SU-DHL-6 (cell line): ENCODE measurements at regions not wholly inside any gene's neighbourhood (a gene's known extent, or its start where the extent isn't known, plus 50 kb on each side); places are given as distances from the start of the nearest gene placed in this dataset.

ENCODE experiments used
- H2AFZ ChIP-seq: fragments of 200-600 bp; sonication (generic); 2 replicates; pipeline ENCODE4 v1.6.1; 2014; ENCODE audit warnings: low read depth, mild to moderate bottlenecking, moderate library complexity, mixed read lengths, antibody characterized with exemption, low read length; ENCODE audit not compliant: severe bottlenecking
- H3F3A ChIP-seq: fragments of 200-600 bp; shearing (Covaris generic); 2 replicates; pipeline ENCODE4 v1.6.0; 2016; ENCODE audit warnings: antibody characterized with exemption, mild to moderate bottlenecking; ENCODE audit not compliant: insufficient read depth
- H3K27ac ChIP-seq: fragments of 200-600 bp; sonication (generic); 2 replicates; pipeline ENCODE4 v1.5.1; 2016; ENCODE audit warnings: low read depth, mild to moderate bottlenecking, low read length, moderate library complexity, mixed read lengths
- H3K27me3 ChIP-seq: fragments of 200-600 bp; sonication (generic), shearing (Covaris generic); 2 replicates; pipeline ENCODE4 v1.6.0; 2014; ENCODE audit warnings: mild to moderate bottlenecking, low read length
- H3K36me3 ChIP-seq: fragments of 200-600 bp; sonication (generic); 2 replicates; pipeline ENCODE4 v1.6.1; 2014; ENCODE audit warnings: mild to moderate bottlenecking, low read length, mixed read lengths
- H3K4me2 ChIP-seq: fragments of 300-600, 200-600 bp; shearing (Covaris generic), sonication (generic); 2 replicates; pipeline ENCODE4 v1.6.0; 2014; ENCODE audit warnings: low read length, low read depth, mild to moderate bottlenecking; ENCODE audit not compliant: poor library complexity, severe bottlenecking
- H3K4me3 ChIP-seq: fragments of 200-600 bp; sonication (generic); 2 replicates; pipeline ENCODE4 v1.5.1; 2014; ENCODE audit warnings: antibody characterized with exemption, low read length, mild to moderate bottlenecking, mixed read lengths; ENCODE audit not compliant: insufficient read depth, poor library complexity, severe bottlenecking
- H3K79me2 ChIP-seq: fragments of 200-600 bp; sonication (generic); 2 replicates; pipeline ENCODE4 v1.6.1; 2014; ENCODE audit warnings: mild to moderate bottlenecking, low read length, moderate library complexity; ENCODE audit not compliant: insufficient read depth
- H3K9ac ChIP-seq: fragments of 200-600 bp; sonication (generic); 2 replicates; pipeline ENCODE4 v1.7.0; 2014; ENCODE audit warnings: mild to moderate bottlenecking, low read length
- H3K9me2 ChIP-seq: fragments of 200-600 bp; sonication (generic); replicated peaks from 2 replicates; pipeline ENCODE4 v1.6.1; 2014; ENCODE audit warnings: low read length; ENCODE audit not compliant: insufficient read depth
- H3K9me3 ChIP-seq: fragments of 200-600 bp; sonication (generic); 2 replicates; pipeline ENCODE4 v1.6.1; 2014; ENCODE audit warnings: low read length, mixed read lengths; ENCODE audit not compliant: insufficient read depth
- H4K20me1 ChIP-seq: fragments of 200-600 bp; sonication (generic); 2 replicates; pipeline ENCODE4 v1.6.1; 2014; ENCODE audit warnings: low read depth, mild to moderate bottlenecking, antibody characterized with exemption, low read length, moderate library complexity, mixed read lengths
- EZH2phosphoT487 ChIP-seq: fragments of 200-600 bp; sonication (generic), shearing (Covaris generic); conservative IDR thresholded peaks from 2 replicates; pipeline ENCODE4 v1.6.1; 2018; ENCODE audit warnings: mild to moderate bottlenecking, antibody characterized with exemption, low read length, moderate library complexity, mixed read lengths
- TF ChIP-seq, protein P1 (sequence below): fragments of 200-600 bp; sonication (generic); IDR thresholded peaks from one replicate; pipeline ENCODE4 v1.5.1; 2017; ENCODE audit warnings: antibody characterized with exemption, mild to moderate bottlenecking, low read length, moderate library complexity; ENCODE audit not compliant: insufficient read depth, poor library complexity, severe bottlenecking

DNA sequence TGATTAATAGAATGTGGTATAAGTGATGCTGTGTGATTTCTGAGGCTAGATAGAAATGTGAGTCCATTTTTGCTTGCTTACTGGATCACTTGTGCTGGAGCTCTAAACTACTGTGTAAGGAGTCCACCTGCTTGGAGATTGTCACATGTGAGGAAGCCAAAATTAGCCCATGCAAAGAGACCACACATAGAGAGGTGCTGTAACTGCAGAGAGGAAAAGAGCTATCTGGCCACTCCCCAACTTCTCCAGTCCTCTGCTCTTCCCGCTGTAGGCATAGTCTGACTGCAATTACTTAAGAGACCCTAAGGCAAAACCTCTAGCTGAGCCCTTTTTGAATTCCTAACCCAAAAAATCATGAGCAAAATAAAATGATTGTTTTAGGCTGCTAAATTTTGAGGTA is 120.6 kb upstream of the FBXO11 start:
- H3K79me2 ChIP-seq = no peaks in the 10 kb centered on the region
- no peak overlapping the region for H3K27ac ChIP-seq
- no peak overlapping the region for H3K9ac ChIP-seq
- TF ChIP-seq EZH2phosphoT487 = no peak
- TF ChIP-seq, protein P1, sequence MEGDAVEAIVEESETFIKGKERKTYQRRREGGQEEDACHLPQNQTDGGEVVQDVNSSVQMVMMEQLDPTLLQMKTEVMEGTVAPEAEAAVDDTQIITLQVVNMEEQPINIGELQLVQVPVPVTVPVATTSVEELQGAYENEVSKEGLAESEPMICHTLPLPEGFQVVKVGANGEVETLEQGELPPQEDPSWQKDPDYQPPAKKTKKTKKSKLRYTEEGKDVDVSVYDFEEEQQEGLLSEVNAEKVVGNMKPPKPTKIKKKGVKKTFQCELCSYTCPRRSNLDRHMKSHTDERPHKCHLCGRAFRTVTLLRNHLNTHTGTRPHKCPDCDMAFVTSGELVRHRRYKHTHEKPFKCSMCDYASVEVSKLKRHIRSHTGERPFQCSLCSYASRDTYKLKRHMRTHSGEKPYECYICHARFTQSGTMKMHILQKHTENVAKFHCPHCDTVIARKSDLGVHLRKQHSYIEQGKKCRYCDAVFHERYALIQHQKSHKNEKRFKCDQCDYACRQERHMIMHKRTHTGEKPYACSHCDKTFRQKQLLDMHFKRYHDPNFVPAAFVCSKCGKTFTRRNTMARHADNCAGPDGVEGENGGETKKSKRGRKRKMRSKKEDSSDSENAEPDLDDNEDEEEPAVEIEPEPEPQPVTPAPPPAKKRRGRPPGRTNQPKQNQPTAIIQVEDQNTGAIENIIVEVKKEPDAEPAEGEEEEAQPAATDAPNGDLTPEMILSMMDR = no peak
- no peaks in the 10 kb centered on the region for H4K20me1 ChIP-seq
- H3K36me3 ChIP-seq = no peaks in the 10 kb centered on the region
- no peaks in the 10 kb centered on the region for H3K9me2 ChIP-seq
- H3K4me2 ChIP-seq = no peak overlapping the region
- H2AFZ ChIP-seq = no peak overlapping the region
- H3K9me3 ChIP-seq = no peaks in the 10 kb centered on the region
- no peaks in the 10 kb centered on the region for H3K27me3 ChIP-seq
- H3F3A ChIP-seq = no peaks in the 10 kb centered on the region
- H3K4me3 ChIP-seq = no peak overlapping the region

DNA sequence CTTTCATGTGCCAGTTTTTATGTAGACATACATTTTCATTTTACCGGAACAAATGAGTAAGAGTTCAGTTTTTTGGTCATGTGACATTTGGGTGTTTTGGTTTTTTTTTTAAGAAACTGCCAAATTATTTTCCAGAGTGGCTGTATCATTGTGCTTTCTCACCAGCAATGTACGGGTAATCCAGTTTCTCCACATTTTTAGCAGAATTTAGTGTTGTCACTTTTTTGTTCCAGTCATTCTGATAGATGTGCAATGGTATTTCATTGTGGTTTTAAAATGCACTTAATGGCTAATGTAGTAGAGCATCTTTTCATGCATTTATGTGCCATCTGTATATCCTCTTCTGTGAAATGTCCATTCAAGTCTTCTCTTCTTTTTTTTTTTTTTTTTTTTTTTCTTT is 126.5 kb upstream of the FBXO11 start:
- no peak overlapping the region for H3K4me2 ChIP-seq
- H3K4me3 ChIP-seq = no peak overlapping the region
- no peaks in the 10 kb centered on the region for H3F3A ChIP-seq
- no peaks in the 10 kb centered on the region for H3K79me2 ChIP-seq
- H3K36me3 ChIP-seq = no peaks in the 10 kb centered on the region
- TF ChIP-seq EZH2phosphoT487 = no peak
- TF ChIP-seq, protein P1 = no peak
- H3K9me3 ChIP-seq = no peaks in the 10 kb centered on the region
- H2AFZ ChIP-seq = no peak overlapping the region
- no peak overlapping the region for H3K9ac ChIP-seq
- no peak overlapping the region for H3K27ac ChIP-seq
- H4K20me1 ChIP-seq = no peaks in the 10 kb centered on the region
- H3K9me2 ChIP-seq = no peaks in the 10 kb centered on the region
- no peaks in the 10 kb centered on the region for H3K27me3 ChIP-seq

DNA sequence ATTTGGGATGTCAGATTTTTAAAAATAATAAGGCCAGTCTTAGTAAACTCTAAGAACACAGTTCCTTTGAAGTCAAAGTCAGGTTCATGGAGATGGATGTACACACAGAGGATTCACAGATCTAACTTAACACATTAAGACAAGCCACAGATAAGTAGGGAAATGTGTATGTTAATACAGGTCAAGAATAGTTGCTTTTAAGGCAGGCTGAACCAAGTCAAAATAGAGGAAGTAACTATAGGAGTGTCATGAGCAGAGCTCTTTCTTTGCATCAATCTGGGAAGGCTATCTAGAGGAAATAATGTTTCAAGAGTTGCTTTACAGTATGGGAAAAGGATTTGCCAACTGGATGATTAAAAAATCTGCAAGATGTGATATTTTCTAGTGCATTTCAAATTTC is 128.0 kb upstream of the FBXO11 start:
- H2AFZ ChIP-seq = no peak overlapping the region
- H3K9me3 ChIP-seq = no peaks in the 10 kb centered on the region
- no peak for TF ChIP-seq EZH2phosphoT487
- TF ChIP-seq, protein P1 = no peak
- H3K4me3 ChIP-seq = no peak overlapping the region
- no peaks in the 10 kb centered on the region for H3K79me2 ChIP-seq
- no peaks in the 10 kb centered on the region for H4K20me1 ChIP-seq
- no peaks in the 10 kb centered on the region for H3F3A ChIP-seq
- no peaks in the 10 kb centered on the region for H3K27me3 ChIP-seq
- H3K4me2 ChIP-seq = no peak overlapping the region
- no peaks in the 10 kb centered on the region for H3K9me2 ChIP-seq
- H3K27ac ChIP-seq = no peak overlapping the region
- H3K36me3 ChIP-seq = no peaks in the 10 kb centered on the region
- no peak overlapping the region for H3K9ac ChIP-seq
